WI38 (cell line): ENCODE measurements at regions not wholly inside any gene's neighbourhood (a gene's known extent, or its start where the extent isn't known, plus 50 kb on each side); places are given as distances from the start of the nearest gene placed in this dataset.

Experiments used
- H3K4me3 ChIP-seq: 2 replicates; pipeline ENCODE4 v1.5.1; 2011; ENCODE audit warnings: low read depth, mild to moderate bottlenecking, control low read depth, low read length
- TF ChIP-seq, protein P1 (sequence below): IDR thresholded peaks from 2 replicates; pipeline ENCODE4 v1.5.1; 2012; ENCODE audit warnings: low read depth, mild to moderate bottlenecking, control low read depth, low read length

DNA sequence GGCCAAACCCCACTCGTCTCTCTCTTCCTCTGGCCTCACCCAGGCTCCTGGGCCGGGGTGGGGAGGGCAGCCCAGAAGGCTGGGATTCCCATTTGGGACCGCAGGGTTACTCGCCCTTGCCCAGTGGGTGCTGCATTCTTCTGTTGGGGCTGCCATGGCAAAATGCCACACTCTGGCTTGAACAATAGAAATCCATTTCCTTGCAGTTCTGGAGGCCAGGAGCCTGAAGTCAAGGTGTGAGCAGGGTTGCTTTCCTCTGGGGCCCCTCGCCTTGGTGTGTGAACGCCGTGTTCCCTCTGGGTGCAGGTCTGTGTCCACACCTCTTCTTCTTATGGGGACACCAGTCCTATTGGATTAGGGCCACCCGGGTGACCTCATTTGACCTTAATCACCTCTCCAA, 105.8 kb upstream of the GSE1 start:
- no peak overlapping the region for H3K4me3 ChIP-seq
- TF ChIP-seq, protein P1, sequence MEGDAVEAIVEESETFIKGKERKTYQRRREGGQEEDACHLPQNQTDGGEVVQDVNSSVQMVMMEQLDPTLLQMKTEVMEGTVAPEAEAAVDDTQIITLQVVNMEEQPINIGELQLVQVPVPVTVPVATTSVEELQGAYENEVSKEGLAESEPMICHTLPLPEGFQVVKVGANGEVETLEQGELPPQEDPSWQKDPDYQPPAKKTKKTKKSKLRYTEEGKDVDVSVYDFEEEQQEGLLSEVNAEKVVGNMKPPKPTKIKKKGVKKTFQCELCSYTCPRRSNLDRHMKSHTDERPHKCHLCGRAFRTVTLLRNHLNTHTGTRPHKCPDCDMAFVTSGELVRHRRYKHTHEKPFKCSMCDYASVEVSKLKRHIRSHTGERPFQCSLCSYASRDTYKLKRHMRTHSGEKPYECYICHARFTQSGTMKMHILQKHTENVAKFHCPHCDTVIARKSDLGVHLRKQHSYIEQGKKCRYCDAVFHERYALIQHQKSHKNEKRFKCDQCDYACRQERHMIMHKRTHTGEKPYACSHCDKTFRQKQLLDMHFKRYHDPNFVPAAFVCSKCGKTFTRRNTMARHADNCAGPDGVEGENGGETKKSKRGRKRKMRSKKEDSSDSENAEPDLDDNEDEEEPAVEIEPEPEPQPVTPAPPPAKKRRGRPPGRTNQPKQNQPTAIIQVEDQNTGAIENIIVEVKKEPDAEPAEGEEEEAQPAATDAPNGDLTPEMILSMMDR, result no peak

DNA sequence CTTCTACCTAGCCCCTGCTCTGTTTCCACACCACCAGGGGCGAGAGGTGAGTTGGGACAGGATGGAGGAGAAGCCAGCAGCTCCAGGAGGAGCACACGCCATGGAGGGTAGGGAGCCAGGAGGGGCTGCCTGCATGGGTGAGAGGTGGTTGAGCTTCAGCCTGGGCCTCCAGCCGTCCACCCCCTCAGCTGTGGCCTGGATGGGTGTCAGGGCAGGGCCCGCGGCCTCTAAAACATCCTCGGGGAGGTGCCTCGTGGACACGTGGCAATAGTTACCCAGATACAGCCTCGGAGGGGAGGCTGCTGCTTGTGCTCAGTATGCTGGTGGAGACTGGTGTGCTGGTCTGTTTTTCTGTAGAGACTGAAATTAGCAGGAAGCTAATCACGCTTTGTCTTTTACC, 104.7 kb upstream of the GSE1 start:
- H3K4me3 ChIP-seq, result no peak overlapping the region
- TF ChIP-seq, protein P1, result no peak

DNA sequence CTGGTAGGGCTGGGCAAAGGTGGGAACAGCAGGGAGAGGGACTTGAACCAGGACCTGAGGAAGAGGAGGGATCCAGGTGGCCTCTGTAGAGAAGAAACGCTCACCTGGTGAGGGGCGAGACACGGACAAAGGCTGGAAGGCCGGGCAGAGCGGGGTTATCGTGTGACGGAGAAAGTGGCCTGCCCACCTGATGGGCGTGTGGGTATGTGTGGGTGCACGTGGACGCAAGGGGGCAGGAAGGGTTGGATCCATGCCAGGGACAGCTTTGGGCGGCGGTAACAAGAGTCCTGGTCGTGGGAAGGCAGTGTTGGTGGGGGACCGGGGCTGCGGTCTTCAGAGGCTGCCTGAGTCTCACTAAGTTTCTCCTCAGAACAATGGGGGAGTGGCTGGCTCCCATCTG, 104.1 kb upstream of the GSE1 start:
- TF ChIP-seq, protein P1, result no peak
- no peak overlapping the region for H3K4me3 ChIP-seq

DNA sequence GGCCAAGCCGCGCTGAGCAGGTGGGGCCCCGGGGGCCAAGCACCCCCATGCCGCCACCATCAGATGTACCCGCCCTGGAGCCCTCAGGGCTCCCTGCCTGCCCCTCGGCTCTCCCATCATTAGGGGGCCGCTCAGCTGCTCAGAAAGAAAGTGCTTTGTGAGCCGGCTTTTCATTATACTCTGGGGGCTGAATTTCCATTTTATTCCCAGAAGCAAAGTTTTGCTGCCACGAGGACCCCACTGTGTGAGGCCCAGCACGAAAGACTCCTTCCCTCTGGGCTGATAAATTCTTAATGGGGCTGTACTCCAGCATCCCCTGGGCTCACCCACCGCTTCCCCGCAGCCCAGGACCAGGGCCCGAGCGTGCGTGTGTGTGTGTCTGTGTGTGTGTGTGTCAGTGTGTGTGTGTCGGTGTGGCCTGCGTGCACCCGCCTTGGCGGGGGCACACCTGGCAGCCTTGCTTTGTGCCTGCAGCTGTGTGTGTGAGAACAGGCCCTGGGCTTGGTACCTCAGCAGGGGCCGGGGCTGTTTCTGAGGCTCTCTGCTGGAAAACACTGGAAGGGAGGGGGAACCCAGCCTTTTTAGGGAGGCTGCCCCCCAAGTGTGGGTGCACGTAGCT, 103.0 kb upstream of the GSE1 start:
- TF ChIP-seq, protein P1, result no peak
- H3K4me3 ChIP-seq, result no peak overlapping the region

DNA sequence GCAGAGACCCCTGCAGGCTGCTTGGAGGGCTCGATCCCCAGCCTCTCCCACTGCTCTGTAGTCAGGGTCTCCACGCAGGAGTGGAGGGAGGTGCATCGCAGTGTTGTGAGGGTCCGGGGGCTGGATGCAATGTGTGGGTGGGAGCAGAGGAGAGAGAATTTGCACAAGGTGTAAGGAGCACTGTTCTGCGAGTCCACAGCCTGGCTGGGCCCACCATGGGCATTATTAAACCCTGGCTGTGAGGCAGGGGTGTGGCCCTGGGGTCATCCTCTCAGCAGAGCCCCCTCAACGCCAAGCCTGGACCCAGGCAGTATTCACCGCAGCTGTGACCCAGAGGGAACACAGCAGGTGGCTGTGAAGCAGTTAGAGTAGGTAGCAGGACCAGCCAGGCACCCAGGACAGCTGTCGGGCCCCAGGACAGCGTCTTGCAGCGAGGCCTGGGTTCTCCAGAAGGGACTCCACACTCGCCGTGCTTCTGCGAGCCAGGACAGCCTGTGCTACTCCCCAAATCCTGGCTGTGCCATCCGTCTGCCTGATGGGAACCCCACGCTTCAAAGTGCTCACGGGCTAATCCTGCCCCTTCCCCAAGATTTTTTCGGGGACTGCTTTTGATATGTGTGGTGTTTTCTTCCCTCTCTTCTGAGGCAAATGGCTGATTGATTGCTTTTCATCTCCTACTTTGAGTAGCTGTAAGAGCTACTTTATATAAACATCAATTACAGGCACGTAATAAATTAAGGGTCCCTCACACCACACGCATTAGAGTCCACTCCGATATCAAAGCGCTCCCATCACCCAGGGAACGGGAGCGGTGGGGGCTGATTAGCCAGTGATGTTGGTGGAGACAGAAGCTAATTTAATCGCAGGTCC, 100.9 kb upstream of the GSE1 start:
- TF ChIP-seq, protein P1, result no peak

DNA sequence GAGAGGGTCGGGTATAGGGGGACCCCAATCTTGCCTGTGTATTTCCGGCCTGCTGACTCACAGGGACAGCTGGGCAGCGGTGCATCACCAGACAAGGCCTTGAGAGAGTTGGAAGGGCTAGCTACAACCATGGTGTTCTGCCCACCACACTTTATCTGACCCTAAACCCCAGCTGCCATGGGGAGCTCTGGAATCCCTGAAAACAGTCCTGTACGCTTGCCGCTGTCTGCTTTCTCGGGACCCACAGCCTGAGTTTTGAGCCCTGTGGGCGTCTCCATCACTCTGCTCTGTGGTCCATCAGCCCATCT, 100.4 kb upstream of the GSE1 start:
- TF ChIP-seq, protein P1, result no peak

More for the DNA sequence above, 100.9 kb upstream of the GSE1 start:
- no peak overlapping the region for H3K4me3 ChIP-seq

DNA sequence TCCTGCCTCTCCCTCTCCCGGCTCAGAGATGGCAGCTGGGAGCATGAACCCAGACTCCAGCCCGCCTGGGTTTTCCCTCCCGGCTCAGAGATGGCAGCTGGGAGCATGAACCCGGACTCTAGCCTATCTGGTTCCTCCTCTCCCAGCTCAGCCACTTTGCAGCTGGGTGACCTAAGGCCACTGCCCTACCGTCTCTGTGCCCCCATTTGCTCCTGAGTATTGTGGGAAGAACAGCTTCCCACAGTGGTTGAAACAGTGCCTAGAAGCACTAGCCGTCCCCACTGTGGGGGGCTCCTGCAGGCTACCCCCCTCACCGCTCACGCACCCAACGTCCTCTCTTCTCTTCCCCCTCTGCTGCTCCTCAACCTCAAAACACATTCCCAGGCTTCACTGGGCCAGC, 99.9 kb upstream of the GSE1 start:
- no peak overlapping the region for H3K4me3 ChIP-seq
- TF ChIP-seq, protein P1, result no peak

More for the DNA sequence above, 100.4 kb upstream of the GSE1 start:
- H3K4me3 ChIP-seq, result no peak overlapping the region
